Calu3 (cell line): ENCODE measurements at regions not wholly inside any gene's neighbourhood (a gene's known extent, or its start where the extent isn't known, plus 50 kb on each side); places are given as distances from the start of the nearest gene placed in this dataset.
"Not testable (repeated sequence)": the region's sequence is repeated elsewhere in the genome, so short reads cannot be mapped to it uniquely, and the experiment has no call there.

Source experiments
- BruUV-seq: library from RNA; stranded (reverse); fragments of 400-500 nt; replicated peaks from 2 replicates; lab custom pipeline; 2021; lab: Mats Ljungman, UMichigan
- CTCF ChIA-PET: fragments of 300-600 bp; sonication (Branson Sonifier 250); formaldehyde crosslinking; loops from one replicate; lab custom pipeline; 2022; ENCODE audit warnings: antibody characterized with exemption; lab: Charles Lee
- DNase-seq: peaks from one replicate; pipeline ENCODE4 v3.0.0; 2022
- H3K27ac Mint-ChIP-seq: one replicate; pipeline ENCODE4 v1.8.0; 2022; ENCODE audit warnings: mixed read lengths; ENCODE audit not compliant: unreplicated experiment
- H3K27me3 Mint-ChIP-seq: one replicate; pipeline ENCODE4 v1.8.0; 2022; ENCODE audit warnings: mixed read lengths; ENCODE audit not compliant: unreplicated experiment
- H3K36me3 Mint-ChIP-seq: one replicate; pipeline ENCODE4 v1.8.0; 2022; ENCODE audit warnings: mild to moderate bottlenecking, moderate library complexity, mixed read lengths; ENCODE audit not compliant: insufficient read depth, unreplicated experiment
- H3K4me1 Mint-ChIP-seq: one replicate; pipeline ENCODE4 v1.8.0; 2022; ENCODE audit warnings: mild to moderate bottlenecking, low read depth, mixed read lengths; ENCODE audit not compliant: unreplicated experiment
- H3K4me3 Mint-ChIP-seq: one replicate; pipeline ENCODE4 v1.8.0; 2022; ENCODE audit warnings: mild to moderate bottlenecking, low read depth, moderate library complexity, mixed read lengths; ENCODE audit not compliant: unreplicated experiment
- H3K9me3 Mint-ChIP-seq: one replicate; pipeline ENCODE4 v1.8.0; 2022; ENCODE audit warnings: low read depth, mixed read lengths; ENCODE audit not compliant: unreplicated experiment
- CTCF ChIP-seq: fragments of 200-600 bp; IDR thresholded peaks from one replicate; pipeline ENCODE4 v1.8.0; 2022; ENCODE audit warnings: antibody characterized with exemption; ENCODE audit not compliant: unreplicated experiment
- intact Hi-C: fragments of 100-400 bp; cut with micrococcal nuclease; formaldehyde crosslinking; loops from one replicate; pipeline ENCODE4 v1.10.0; 2022; ENCODE audit not compliant: unreplicated experiment

- TF ChIP-seq CTCF, result no peak
- intact Hi-C loops, result no loop called here
- Mint-ChIP-seq H3K4me1 (no peaks in the 10 kb centered on the region), H3K27ac (no peak overlapping the region), H3K9me3 (no peaks in the 10 kb centered on the region), H3K4me3 (no peak overlapping the region), H3K27me3 (peaks cover 60% of the 10 kb centered on the region), H3K36me3 (no peaks in the 10 kb centered on the region)
- no peak for DNase-seq
- CTCF ChIA-PET, result no interaction called here
- no TSS peak for BruUV-seq
Measured at GRCh38 chr18:10249801-10250200, 204.6 kb upstream of the APCDD1 start.

GRCh38 chr18:10252494-10252893 is 201.9 kb upstream of the APCDD1 start:
- Mint-ChIP-seq H3K9me3 (peaks cover 4% of the 10 kb centered on the region), H3K4me3 (no peak overlapping the region), H3K27ac (no peak overlapping the region), H3K4me1 (peaks cover 7% of the 10 kb centered on the region), H3K27me3 (peaks cover 55% of the 10 kb centered on the region), H3K36me3 (no peaks in the 10 kb centered on the region)
- intact Hi-C loops, result no loop called here
- no peak for DNase-seq
- TF ChIP-seq CTCF, result no peak
- CTCF ChIA-PET, result no interaction called here
- BruUV-seq, result no TSS peak

- Mint-ChIP-seq H3K27ac (no peak overlapping the region), H3K36me3 (no peaks in the 10 kb centered on the region), H3K27me3 (peaks cover 49% of the 10 kb centered on the region), H3K9me3 (peaks cover 4% of the 10 kb centered on the region), H3K4me1 (peaks cover 7% of the 10 kb centered on the region), H3K4me3 (no peak overlapping the region)
- intact Hi-C loops, result no loop called here
- no peak for TF ChIP-seq CTCF
- DNase-seq, result no peak
- no TSS peak for BruUV-seq
- CTCF ChIA-PET, result no interaction called here
Measured at GRCh38 chr18:10252952-10253705, 201.3 kb upstream of the APCDD1 start.

GRCh38 chr18:10256276-10256675 is 198.2 kb upstream of the APCDD1 start:
- CTCF ChIA-PET, H3K36me3 Mint-ChIP-seq, DNase-seq, intact Hi-C loops, H3K9me3 Mint-ChIP-seq, H3K4me3 Mint-ChIP-seq, H3K27ac Mint-ChIP-seq, BruUV-seq: not testable (repeated sequence)
- Mint-ChIP-seq H3K4me1 (peaks cover 29% of the 10 kb centered on the region), H3K27me3 (peaks cover 29% of the 10 kb centered on the region)

- no peak for TF ChIP-seq CTCF
- no peak for DNase-seq
- H3K27me3 Mint-ChIP-seq, result peaks cover 17% of the 10 kb centered on the region
- H3K4me1 Mint-ChIP-seq, result peaks cover 29% of the 10 kb centered on the region
- H3K36me3 Mint-ChIP-seq, result no peaks in the 10 kb centered on the region
- intact Hi-C loops, result no loop called here
- no peak overlapping the region for H3K27ac Mint-ChIP-seq
- H3K4me3 Mint-ChIP-seq, result no peak overlapping the region
- peaks cover 4% of the 10 kb centered on the region for H3K9me3 Mint-ChIP-seq
- BruUV-seq, result no TSS peak
- CTCF ChIA-PET, result no interaction called here
Measured at GRCh38 chr18:10258836-10259474, 195.5 kb upstream of the APCDD1 start.
